ENCODE measurements at regions not wholly inside any gene's neighbourhood (a gene's known extent, or its start where the extent isn't known, plus 50 kb on each side); places are given as distances from the start of the nearest gene placed in this dataset.

GRCh38 chr7:41167836-41168235 is 535.1 kb downstream of the INHBA start:
- no peak for TF ChIP-seq POLR2A (IDR thresholded peaks at IDR 0.05)
- TF ChIP-seq CTCF (IDR thresholded peaks at IDR 0.05), result no peak
